HG02981 (cell line): ENCODE measurements at regions not wholly inside any gene's neighbourhood (a gene's known extent, or its start where the extent isn't known, plus 50 kb on each side); places are given as distances from the start of the nearest gene placed in this dataset.

ENCODE experiments used
- ATAC-seq: cut with Tn5 transposase; IDR thresholded peaks from one replicate; pipeline ENCODE4 v1.9.1; 2021; ENCODE audit warnings: mild to moderate bottlenecking, moderate library complexity; ENCODE audit not compliant: unreplicated experiment

- no peak for ATAC-seq
These were observed 51.9 kb upstream of the TAPT1 start for GRCh38 chr4:16278178-16278577.
